NCI-H524 (cell line): ENCODE measurements at regions not wholly inside any gene's neighbourhood (a gene's known extent, or its start where the extent isn't known, plus 50 kb on each side); places are given as distances from the start of the nearest gene placed in this dataset.
"Not testable (repeated sequence)": the region's sequence is repeated elsewhere in the genome, so short reads cannot be mapped to it uniquely, and the experiment has no call there.

Source experiments
- DNase-seq, 2 experiments: peaks; one replicate each; lab custom pipeline; 2025; lab: John Stamatoyannopoulos, UW

GRCh38 chr14:30369502-30370180, 189.3 kb upstream of the G2E3 start:
- DNase-seq: no peak

- DNase-seq: no peak
Measured at GRCh38 chr14:30373053-30373452, 185.9 kb upstream of the G2E3 start.

- no peak for DNase-seq
Measured at GRCh38 chr14:30373526-30373925, 185.4 kb upstream of the G2E3 start.

- peak; percentile 49 to 75 for DNase-seq
Measured at GRCh38 chr14:30375296-30375892, 183.6 kb upstream of the G2E3 start.

- DNase-seq: no peak
Measured at GRCh38 chr14:30381861-30382480, 177.0 kb upstream of the G2E3 start.

GRCh38 chr14:30385925-30386324, 173.0 kb upstream of the G2E3 start:
- DNase-seq: no peak

GRCh38 chr14:30387871-30388270, 171.1 kb upstream of the G2E3 start:
- no peak for DNase-seq

GRCh38 chr14:30389134-30389876, 169.7 kb upstream of the G2E3 start:
- DNase-seq: no peak

- DNase-seq: no peak
Measured at GRCh38 chr14:30389877-30390385, 169.0 kb upstream of the G2E3 start.

- no peak for DNase-seq
Measured at GRCh38 chr14:30395065-30395464, 163.9 kb upstream of the G2E3 start.

GRCh38 chr14:30402846-30403245, 156.1 kb upstream of the G2E3 start:
- DNase-seq: no peak

- DNase-seq: no peak
Measured at GRCh38 chr14:30403791-30404190, 155.2 kb upstream of the G2E3 start.

- not testable (repeated sequence) for DNase-seq
Measured at GRCh38 chr14:30409508-30410015, 149.4 kb upstream of the G2E3 start.

GRCh38 chr14:30410986-30411385, 148.0 kb upstream of the G2E3 start:
- no peak for DNase-seq

- not testable (repeated sequence) for DNase-seq
Measured at GRCh38 chr14:30413184-30413583, 145.8 kb upstream of the G2E3 start.

GRCh38 chr14:30417121-30417520, 141.8 kb upstream of the G2E3 start:
- DNase-seq: no peak

- no peak for DNase-seq
Measured at GRCh38 chr14:30417999-30418398, 141.0 kb upstream of the G2E3 start.

GRCh38 chr14:30419037-30419436, 139.9 kb upstream of the G2E3 start:
- DNase-seq: no peak

GRCh38 chr14:30420515-30420914, 138.4 kb upstream of the G2E3 start:
- no peak for DNase-seq

- no peak for DNase-seq
Measured at GRCh38 chr14:30426463-30426862, 132.5 kb upstream of the G2E3 start.

- no peak for DNase-seq
Measured at GRCh38 chr14:30427401-30427800, 131.6 kb upstream of the G2E3 start.

- no peak for DNase-seq
Measured at GRCh38 chr14:30427846-30428245, 131.1 kb upstream of the G2E3 start.
